Activated naive CD8-positive, alpha-beta T cell treated with anti-CD3 and anti-CD28 coated beads, Interleukin-2, amount 10 ng/mL, durations not matched to agents 7 days and 5 days (primary cell): ENCODE measurements at regions not wholly inside any gene's neighbourhood (a gene's known extent, or its start where the extent isn't known, plus 50 kb on each side); places are given as distances from the start of the nearest gene placed in this dataset.

Source experiments
- ATAC-seq: fragments of 150-1000 bp; cut with Tn5 transposase; one replicate; pipeline ENCODE4 v1.10.0; 2021; ENCODE audit warnings: low read depth, moderate library complexity
- POLR2A ChIA-PET: fragments of 350-600 bp; sonication (Branson Sonifier 250); formaldehyde crosslinking; loops from one replicate; lab custom pipeline; 2021; ENCODE audit warnings: antibody characterized with exemption; lab: Charles Lee
- DNase-seq: peaks from one replicate; pipeline ENCODE4 v3.0.0; 2021
- H3K27ac Mint-ChIP-seq: one replicate; pipeline ENCODE4 v1.8.0; 2022; ENCODE audit warnings: mild to moderate bottlenecking, mixed read lengths
- H3K27me3 Mint-ChIP-seq: one replicate; pipeline ENCODE4 v1.8.0; 2022; ENCODE audit warnings: mild to moderate bottlenecking, moderate library complexity, mixed read lengths
- H3K36me3 Mint-ChIP-seq: one replicate; pipeline ENCODE4 v1.8.0; 2021; ENCODE audit warnings: mild to moderate bottlenecking, mixed read lengths
- H3K4me1 Mint-ChIP-seq: one replicate; pipeline ENCODE4 v1.8.0; 2021; ENCODE audit warnings: mixed read lengths
- H3K4me3 Mint-ChIP-seq: one replicate; pipeline ENCODE4 v1.8.0; 2022; ENCODE audit warnings: mild to moderate bottlenecking, moderate library complexity, mixed read lengths
- H3K9me3 Mint-ChIP-seq: one replicate; pipeline ENCODE4 v1.8.0; 2021; ENCODE audit warnings: mixed read lengths

GRCh38 chr14:98411154-98411553, 860.8 kb downstream of the BCL11B start:
- Mint-ChIP-seq H3K4me3 (no peak overlapping the region), H3K27me3 (no peaks in the 10 kb centered on the region), H3K27ac (no peak overlapping the region), H3K4me1 (peaks cover 12% of the 10 kb centered on the region), H3K36me3 (peaks cover 1% of the 10 kb centered on the region), H3K9me3 (peaks cover 3% of the 10 kb centered on the region)
- no peak for ATAC-seq
- no peak for DNase-seq
- POLR2A ChIA-PET: no interaction called here

GRCh38 chr14:98412431-98412830, 859.6 kb downstream of the BCL11B start:
- peaks cover 1% of the 10 kb centered on the region for H3K36me3 Mint-ChIP-seq
- POLR2A ChIA-PET: no interaction called here
- no peaks in the 10 kb centered on the region for H3K27me3 Mint-ChIP-seq
- H3K4me3 Mint-ChIP-seq: no peak overlapping the region
- H3K27ac Mint-ChIP-seq: no peak overlapping the region
- H3K9me3 Mint-ChIP-seq: peaks cover 3% of the 10 kb centered on the region
- peaks cover 11% of the 10 kb centered on the region for H3K4me1 Mint-ChIP-seq
- DNase-seq: no peak
- ATAC-seq: no peak

- Mint-ChIP-seq H3K27ac (no peak overlapping the region), H3K4me1 (peaks cover 7% of the 10 kb centered on the region), H3K4me3 (no peak overlapping the region), H3K9me3 (peaks cover 5% of the 10 kb centered on the region), H3K36me3 (peaks cover 1% of the 10 kb centered on the region), H3K27me3 (no peaks in the 10 kb centered on the region)
- POLR2A ChIA-PET: no interaction called here
- DNase-seq (no peak), ATAC-seq (no peak)
These were observed 856.2 kb downstream of the BCL11B start for GRCh38 chr14:98415766-98416165.

- Mint-ChIP-seq H3K27me3 (no peaks in the 10 kb centered on the region), H3K4me3 (no peak overlapping the region), H3K9me3 (peaks cover 3% of the 10 kb centered on the region), H3K36me3 (no peaks in the 10 kb centered on the region), H3K27ac (no peak overlapping the region), H3K4me1 (peaks cover 7% of the 10 kb centered on the region)
- ATAC-seq: no peak
- POLR2A ChIA-PET: no interaction called here
- DNase-seq: no peak
These were observed 855.0 kb downstream of the BCL11B start for GRCh38 chr14:98417001-98417400.

- no peak overlapping the region for H3K27ac Mint-ChIP-seq
- peaks cover 10% of the 10 kb centered on the region for H3K4me1 Mint-ChIP-seq
- ATAC-seq (no peak), DNase-seq (no peak)
- POLR2A ChIA-PET: no interaction called here
- H3K9me3 Mint-ChIP-seq: no peaks in the 10 kb centered on the region
- H3K36me3 Mint-ChIP-seq: no peaks in the 10 kb centered on the region
- H3K4me3 Mint-ChIP-seq: no peak overlapping the region
- no peaks in the 10 kb centered on the region for H3K27me3 Mint-ChIP-seq
These were observed 843.5 kb downstream of the BCL11B start for GRCh38 chr14:98428483-98428994.

- Mint-ChIP-seq H3K36me3 (peaks cover 8% of the 10 kb centered on the region), H3K27ac (no peak overlapping the region), H3K27me3 (no peaks in the 10 kb centered on the region), H3K4me1 (peaks cover 10% of the 10 kb centered on the region), H3K4me3 (no peak overlapping the region), H3K9me3 (peaks cover 14% of the 10 kb centered on the region)
- ATAC-seq: no peak
- no peak for DNase-seq
- POLR2A ChIA-PET: no interaction called here
These were observed 838.6 kb downstream of the BCL11B start for GRCh38 chr14:98433436-98433835.

GRCh38 chr14:98437113-98437512, 834.9 kb downstream of the BCL11B start:
- POLR2A ChIA-PET: no interaction called here
- H3K4me3 Mint-ChIP-seq: no peak overlapping the region
- peaks cover 1% of the 10 kb centered on the region for H3K27me3 Mint-ChIP-seq
- H3K4me1 Mint-ChIP-seq: peaks cover 10% of the 10 kb centered on the region
- no peak overlapping the region for H3K27ac Mint-ChIP-seq
- H3K9me3 Mint-ChIP-seq: peaks cover 20% of the 10 kb centered on the region
- no peak for DNase-seq
- peaks cover 8% of the 10 kb centered on the region for H3K36me3 Mint-ChIP-seq
- no peak for ATAC-seq

- no peak for ATAC-seq
- H3K9me3 Mint-ChIP-seq: peaks cover 6% of the 10 kb centered on the region
- POLR2A ChIA-PET: no interaction called here
- peak overlapping the region; percentile 55 for H3K27ac Mint-ChIP-seq
- peaks cover 3% of the 10 kb centered on the region for H3K36me3 Mint-ChIP-seq
- H3K4me3 Mint-ChIP-seq: peak overlapping the region; percentile 14
- H3K27me3 Mint-ChIP-seq: peaks cover 1% of the 10 kb centered on the region
- no peak for DNase-seq
- H3K4me1 Mint-ChIP-seq: peaks cover 7% of the 10 kb centered on the region
These were observed 827.9 kb downstream of the BCL11B start for GRCh38 chr14:98444077-98444476.

GRCh38 chr14:98445718-98446117, 826.3 kb downstream of the BCL11B start:
- DNase-seq (no peak), ATAC-seq (no peak)
- peaks cover 7% of the 10 kb centered on the region for H3K4me1 Mint-ChIP-seq
- POLR2A ChIA-PET: no interaction called here
- peaks cover 1% of the 10 kb centered on the region for H3K27me3 Mint-ChIP-seq
- peaks cover 2% of the 10 kb centered on the region for H3K9me3 Mint-ChIP-seq
- no peak overlapping the region for H3K27ac Mint-ChIP-seq
- H3K36me3 Mint-ChIP-seq: peaks cover 3% of the 10 kb centered on the region
- H3K4me3 Mint-ChIP-seq: no peak overlapping the region

GRCh38 chr14:98446508-98446907, 825.5 kb downstream of the BCL11B start:
- POLR2A ChIA-PET: no interaction called here
- Mint-ChIP-seq H3K27ac (no peak overlapping the region), H3K4me3 (no peak overlapping the region), H3K4me1 (peaks cover 7% of the 10 kb centered on the region), H3K27me3 (peaks cover 1% of the 10 kb centered on the region), H3K36me3 (peaks cover 3% of the 10 kb centered on the region), H3K9me3 (peaks cover 2% of the 10 kb centered on the region)
- ATAC-seq: no peak
- DNase-seq: no peak

GRCh38 chr14:98456231-98456630, 815.8 kb downstream of the BCL11B start:
- no peak for ATAC-seq
- Mint-ChIP-seq H3K36me3 (peaks cover 1% of the 10 kb centered on the region), H3K27ac (no peak overlapping the region), H3K9me3 (peaks cover 6% of the 10 kb centered on the region), H3K27me3 (no peaks in the 10 kb centered on the region), H3K4me3 (no peak overlapping the region), H3K4me1 (no peaks in the 10 kb centered on the region)
- POLR2A ChIA-PET: no interaction called here
- DNase-seq: no peak

GRCh38 chr14:98458702-98459101, 813.3 kb downstream of the BCL11B start:
- DNase-seq: no peak
- no peaks in the 10 kb centered on the region for H3K4me1 Mint-ChIP-seq
- no peak overlapping the region for H3K27ac Mint-ChIP-seq
- ATAC-seq: no peak
- H3K27me3 Mint-ChIP-seq: no peaks in the 10 kb centered on the region
- H3K9me3 Mint-ChIP-seq: peaks cover 9% of the 10 kb centered on the region
- peaks cover 1% of the 10 kb centered on the region for H3K36me3 Mint-ChIP-seq
- no peak overlapping the region for H3K4me3 Mint-ChIP-seq
- POLR2A ChIA-PET: no interaction called here

- Mint-ChIP-seq H3K36me3 (peaks cover 1% of the 10 kb centered on the region), H3K27ac (no peak overlapping the region), H3K4me1 (no peaks in the 10 kb centered on the region), H3K9me3 (peaks cover 10% of the 10 kb centered on the region), H3K27me3 (no peaks in the 10 kb centered on the region), H3K4me3 (no peak overlapping the region)
- POLR2A ChIA-PET: no interaction called here
- no peak for ATAC-seq
- DNase-seq: no peak
These were observed 809.1 kb downstream of the BCL11B start for GRCh38 chr14:98462908-98463307.

GRCh38 chr14:98466807-98467206, 805.2 kb downstream of the BCL11B start:
- H3K27ac Mint-ChIP-seq: no peak overlapping the region
- DNase-seq (no peak), ATAC-seq (no peak)
- peaks cover 8% of the 10 kb centered on the region for H3K4me1 Mint-ChIP-seq
- H3K4me3 Mint-ChIP-seq: no peak overlapping the region
- POLR2A ChIA-PET: no interaction called here
- peaks cover 8% of the 10 kb centered on the region for H3K9me3 Mint-ChIP-seq
- H3K27me3 Mint-ChIP-seq: no peaks in the 10 kb centered on the region
- H3K36me3 Mint-ChIP-seq: peaks cover 4% of the 10 kb centered on the region

- Mint-ChIP-seq H3K36me3 (peaks cover 4% of the 10 kb centered on the region), H3K27ac (no peak overlapping the region)
- no peak for DNase-seq
These were observed 801.3 kb downstream of the BCL11B start for GRCh38 chr14:98470663-98471062.

More at GRCh38 chr14:98470663-98471062, 801.3 kb downstream of the BCL11B start:
- ATAC-seq: no peak
- H3K4me1 Mint-ChIP-seq: peaks cover 8% of the 10 kb centered on the region
- no peaks in the 10 kb centered on the region for H3K27me3 Mint-ChIP-seq
- H3K9me3 Mint-ChIP-seq: peaks cover 8% of the 10 kb centered on the region
- POLR2A ChIA-PET: no interaction called here
- no peak overlapping the region for H3K4me3 Mint-ChIP-seq
